HG03432 (cell line): ENCODE measurements at regions not wholly inside any gene's neighbourhood (a gene's known extent, or its start where the extent isn't known, plus 50 kb on each side); places are given as distances from the start of the nearest gene placed in this dataset.
"Not testable (repeated sequence)": the region's sequence is repeated elsewhere in the genome, so short reads cannot be mapped to it uniquely, and the experiment has no call there.

Experiments
- ATAC-seq: cut with Tn5 transposase; IDR thresholded peaks from one replicate; pipeline ENCODE4 v1.9.1; 2021; ENCODE audit warnings: mild to moderate bottlenecking, moderate library complexity; ENCODE audit not compliant: unreplicated experiment

- no peak for ATAC-seq
Observed at GRCh38 chr1:239125893-239126292, 260.5 kb upstream of the CHRM3 start.

DNA sequence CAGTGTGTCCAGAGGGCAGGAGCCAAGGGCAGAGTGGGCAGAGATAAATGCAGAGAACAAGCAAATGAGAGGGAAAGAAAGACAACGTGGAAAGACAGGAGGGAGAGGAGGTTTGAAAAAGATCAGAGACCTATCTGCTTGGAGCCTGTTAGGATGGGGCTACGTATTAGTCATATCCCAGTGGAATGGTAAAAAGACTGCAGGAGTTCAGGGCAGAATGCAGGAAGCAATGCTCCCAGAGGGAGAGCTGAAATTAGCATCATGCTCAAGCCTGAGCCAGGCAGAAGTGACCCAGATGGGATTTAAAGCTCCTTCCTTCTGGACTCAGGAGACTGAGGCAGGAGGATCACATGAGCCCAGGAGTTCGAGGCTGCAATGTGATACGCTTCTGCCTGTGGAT, 261.3 kb upstream of the CHRM3 start:
- ATAC-seq = no peak

- no peak for ATAC-seq
Observed at GRCh38 chr1:239123260-239123659, 263.1 kb upstream of the CHRM3 start.

GRCh38 chr1:239112101-239112935, 274.1 kb upstream of the CHRM3 start:
- no peak for ATAC-seq

- ATAC-seq = no peak
Observed at GRCh38 chr1:239107676-239108075, 278.7 kb upstream of the CHRM3 start.

DNA sequence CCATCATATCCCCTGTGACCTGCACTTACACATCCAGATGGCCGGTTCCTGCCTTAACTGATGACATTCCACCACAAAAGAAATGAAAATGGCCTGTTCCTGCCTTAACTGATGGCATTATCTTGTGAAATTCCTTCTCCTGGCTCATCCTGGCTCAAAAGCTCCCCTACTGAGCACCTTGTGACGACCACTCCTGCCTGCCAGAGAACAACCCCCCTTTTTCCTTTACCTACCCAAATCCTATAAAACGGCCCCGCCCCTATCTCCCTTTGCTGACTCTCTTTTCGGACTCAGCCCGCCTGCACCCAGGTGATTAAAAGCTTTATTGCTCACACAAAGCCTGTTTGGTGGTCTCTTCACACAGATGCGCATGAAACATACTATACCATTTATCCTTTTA, 279.7 kb upstream of the CHRM3 start:
- not testable (repeated sequence) for ATAC-seq

DNA sequence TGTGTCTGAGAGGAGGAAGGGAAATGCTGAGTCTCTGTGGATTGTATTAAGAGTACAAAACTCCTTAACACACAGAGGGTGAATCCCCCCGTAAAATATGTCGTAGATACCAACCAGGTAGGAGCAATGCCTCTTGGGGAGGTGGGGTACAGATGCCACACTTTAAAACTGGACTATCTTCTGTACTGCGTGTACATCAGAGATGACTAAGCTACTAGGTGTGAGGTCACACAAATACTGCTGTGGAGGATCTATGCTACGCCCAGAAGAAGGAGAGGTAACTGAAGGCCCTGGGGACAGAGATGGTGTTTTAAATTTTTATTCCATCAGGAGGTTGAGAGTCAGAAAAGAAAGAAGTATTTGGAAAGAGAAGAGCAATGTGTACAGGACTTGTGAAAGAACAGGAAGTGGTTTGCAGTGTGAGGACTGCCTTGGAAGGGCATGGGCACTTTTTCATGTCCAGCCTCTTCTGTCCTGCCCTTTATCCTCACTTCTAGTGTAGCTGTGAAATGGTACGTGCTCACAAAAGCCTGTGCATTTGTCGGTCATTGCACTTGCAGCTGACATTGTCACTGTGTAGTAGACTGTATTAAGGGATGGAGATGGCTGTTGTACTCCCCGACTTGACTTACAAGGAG, 287.8 kb upstream of the CHRM3 start:
- ATAC-seq = no peak

- ATAC-seq = no peak
Observed at GRCh38 chr1:239091537-239091936, 294.8 kb upstream of the CHRM3 start.

DNA sequence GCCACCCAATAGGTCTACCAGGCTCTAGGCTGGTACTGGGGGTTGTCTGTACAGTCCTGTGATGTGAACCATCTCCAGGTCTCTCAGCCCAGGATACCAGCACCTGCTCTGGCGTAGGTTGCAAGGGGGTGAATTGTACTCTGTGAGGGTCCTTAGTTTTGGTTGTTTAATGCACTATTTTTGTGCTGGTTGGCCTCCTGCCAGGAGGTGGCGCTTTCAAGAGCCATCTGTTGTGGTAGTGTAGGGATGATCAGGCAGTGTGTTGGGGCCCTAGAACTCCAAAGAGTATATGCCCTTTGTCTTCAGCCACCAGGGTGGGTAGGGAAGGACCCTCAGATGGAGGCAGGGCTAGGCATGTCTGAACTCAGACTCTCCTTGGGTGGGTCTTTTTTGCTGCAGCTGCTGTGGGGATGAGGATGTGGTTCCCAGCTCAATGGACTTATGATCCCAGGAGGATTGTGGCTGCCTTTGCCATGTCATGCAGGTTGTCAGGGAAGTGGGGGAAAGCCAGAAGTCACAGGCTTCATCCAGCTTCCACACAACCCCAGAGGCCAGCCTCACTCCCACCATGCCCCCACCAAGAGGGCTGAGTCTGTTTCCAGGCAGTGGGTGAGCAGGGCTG, 301.8 kb upstream of the CHRM3 start:
- no peak for ATAC-seq

- not testable (repeated sequence) for ATAC-seq
Observed at GRCh38 chr1:239081947-239082346, 304.4 kb upstream of the CHRM3 start.

- no peak for ATAC-seq
Observed at GRCh38 chr1:239067480-239067879, 318.9 kb upstream of the CHRM3 start.

DNA sequence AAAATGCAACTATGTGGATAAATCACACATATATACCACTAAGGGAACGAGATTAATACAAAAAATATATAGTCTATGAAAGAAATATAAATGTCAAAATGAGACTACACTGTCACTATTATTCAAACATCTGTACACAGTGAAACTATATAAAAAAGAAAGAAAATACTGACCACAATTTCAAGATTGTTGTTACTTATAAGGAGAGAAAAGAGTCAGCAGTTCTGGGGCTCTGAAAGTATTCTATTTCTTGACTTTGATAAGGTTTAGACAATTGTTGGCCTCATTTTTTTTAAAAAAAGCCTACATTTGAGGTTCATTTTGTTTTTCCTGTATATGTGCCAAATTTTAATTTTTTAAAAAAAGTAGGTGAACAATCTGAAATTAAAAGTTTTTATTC, 319.3 kb upstream of the CHRM3 start:
- no peak for ATAC-seq

- ATAC-seq = no peak
Observed at GRCh38 chr1:239061770-239062169, 324.6 kb upstream of the CHRM3 start.

DNA sequence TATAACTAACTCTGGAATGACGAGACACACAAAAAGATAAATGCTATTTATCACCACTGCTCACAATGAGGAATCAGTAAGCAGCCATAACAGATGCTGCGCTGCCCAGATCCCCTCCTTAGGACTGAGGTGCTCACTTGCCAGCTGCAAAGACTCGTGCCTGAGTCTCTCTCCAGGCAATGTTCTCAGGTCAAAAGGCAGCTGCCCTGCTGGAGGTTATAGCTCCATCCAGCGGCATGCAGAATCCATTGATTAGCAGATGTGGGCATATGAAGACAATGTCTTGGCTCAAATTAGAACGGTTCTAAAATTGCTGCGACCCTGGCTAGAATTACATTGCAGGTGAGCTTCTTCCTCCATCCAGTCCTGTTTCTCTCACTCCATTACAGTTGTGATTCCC, 328.2 kb upstream of the CHRM3 start:
- ATAC-seq = no peak

DNA sequence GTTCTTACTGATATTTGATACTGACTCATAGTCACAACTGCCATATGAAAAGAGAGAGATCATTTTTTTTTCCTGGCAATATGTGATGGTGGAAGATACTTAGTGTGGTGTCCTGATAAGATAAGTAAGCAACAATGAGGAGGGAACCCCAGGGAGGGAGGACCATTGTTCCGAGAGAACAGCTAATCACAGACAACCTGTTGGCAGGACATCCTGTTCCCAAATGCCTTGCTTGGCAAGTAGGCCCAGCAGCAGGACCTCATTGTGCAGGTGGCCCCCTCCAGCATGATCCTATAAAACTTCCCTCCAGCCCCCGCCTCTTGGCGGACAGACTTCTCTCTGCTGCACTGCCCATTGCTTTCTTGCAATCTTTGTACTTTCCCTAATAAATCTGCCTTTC, 329.4 kb upstream of the CHRM3 start:
- ATAC-seq = no peak

GRCh38 chr1:239053279-239053678, 333.1 kb upstream of the CHRM3 start:
- no peak for ATAC-seq

DNA sequence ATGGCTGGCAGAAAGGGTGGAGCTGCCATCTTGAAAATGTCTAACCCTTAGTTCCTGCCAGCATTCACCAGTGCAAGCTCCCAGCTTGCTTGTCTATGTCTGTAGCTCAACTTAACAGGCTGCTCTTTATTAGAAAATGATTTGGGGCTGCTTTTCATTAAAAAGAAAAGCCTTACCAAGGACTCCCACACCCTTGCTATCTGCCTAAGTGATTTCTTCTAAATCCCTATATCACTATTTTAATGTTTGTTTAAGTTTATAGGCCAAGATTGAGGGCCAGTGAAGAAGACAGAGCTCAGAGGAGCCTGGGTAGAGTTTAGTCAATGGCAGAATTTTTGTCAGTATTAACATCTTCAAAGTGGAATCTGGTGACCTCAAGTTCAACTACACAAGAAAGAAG, 336.8 kb upstream of the CHRM3 start:
- ATAC-seq = no peak

DNA sequence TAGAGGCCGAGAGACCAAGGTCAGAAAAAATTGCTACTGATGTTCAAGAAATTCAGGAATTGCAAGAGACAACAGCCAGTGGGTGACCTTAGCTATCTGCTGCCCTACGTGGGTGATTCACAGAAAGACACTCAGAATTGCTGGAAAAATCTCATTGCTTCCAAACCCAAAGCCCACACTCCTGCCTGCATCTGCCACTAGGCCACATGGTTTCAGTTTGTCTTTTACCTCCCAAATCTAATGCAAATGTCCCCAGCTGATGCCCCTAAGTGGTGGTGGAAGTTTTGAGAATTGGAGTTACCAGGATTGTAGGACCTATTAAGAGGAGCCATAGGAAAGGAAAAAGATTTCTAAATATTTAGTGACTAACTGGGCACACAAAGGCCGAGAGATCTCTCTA, 341.5 kb upstream of the CHRM3 start:
- no peak for ATAC-seq

- no peak for ATAC-seq
Observed at GRCh38 chr1:239040523-239040922, 345.8 kb upstream of the CHRM3 start.

DNA sequence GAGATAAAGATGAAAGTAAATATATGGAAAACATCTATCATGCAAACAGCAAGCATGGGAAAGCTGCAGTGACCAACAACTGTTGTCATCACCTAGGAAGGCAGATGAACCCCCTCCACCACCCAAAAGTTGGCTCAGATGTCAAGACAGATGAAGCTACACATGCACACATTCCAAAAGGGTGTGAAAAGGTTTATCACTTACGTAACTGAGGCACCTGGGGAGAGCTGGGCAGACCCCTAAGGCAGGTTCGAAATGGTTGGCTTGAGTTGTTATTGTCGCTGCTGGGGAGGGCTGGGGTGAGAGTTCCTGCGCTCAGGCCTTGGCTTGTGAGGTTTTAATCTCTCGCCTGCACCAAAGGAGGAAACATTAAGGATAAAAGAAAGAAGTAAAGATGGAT, 355.1 kb upstream of the CHRM3 start:
- ATAC-seq = no peak

DNA sequence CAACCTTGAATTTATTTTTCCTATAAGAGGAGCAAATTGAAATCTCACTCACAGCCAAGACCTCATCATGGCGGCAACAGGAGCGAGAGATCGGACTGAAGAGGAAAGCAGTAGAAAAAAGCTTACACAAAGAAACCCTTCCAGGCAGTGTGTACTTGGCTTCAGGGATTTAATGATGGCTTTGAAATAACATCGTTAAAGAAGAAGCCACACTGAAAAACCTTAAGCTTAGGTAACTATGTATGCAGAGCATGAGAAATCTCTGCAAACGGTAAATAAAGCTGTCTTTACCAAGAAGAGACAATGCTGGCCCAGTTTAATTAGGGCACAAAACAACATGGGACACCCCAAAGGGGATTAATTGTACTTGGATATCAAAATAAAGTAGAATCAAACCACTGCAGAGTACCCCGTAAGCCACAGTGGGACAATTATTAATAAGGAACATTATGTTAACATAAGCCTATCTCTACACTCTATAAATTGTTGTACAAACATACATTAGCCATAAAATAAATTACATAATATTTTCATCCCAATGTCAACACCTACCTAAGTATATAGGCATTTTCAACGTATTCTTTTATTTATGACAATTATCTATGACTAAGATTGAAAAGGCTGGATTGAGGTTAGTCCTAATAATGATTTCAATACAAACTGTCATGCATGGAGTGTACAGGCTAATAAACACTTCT, 360.2 kb upstream of the CHRM3 start:
- no peak for ATAC-seq

DNA sequence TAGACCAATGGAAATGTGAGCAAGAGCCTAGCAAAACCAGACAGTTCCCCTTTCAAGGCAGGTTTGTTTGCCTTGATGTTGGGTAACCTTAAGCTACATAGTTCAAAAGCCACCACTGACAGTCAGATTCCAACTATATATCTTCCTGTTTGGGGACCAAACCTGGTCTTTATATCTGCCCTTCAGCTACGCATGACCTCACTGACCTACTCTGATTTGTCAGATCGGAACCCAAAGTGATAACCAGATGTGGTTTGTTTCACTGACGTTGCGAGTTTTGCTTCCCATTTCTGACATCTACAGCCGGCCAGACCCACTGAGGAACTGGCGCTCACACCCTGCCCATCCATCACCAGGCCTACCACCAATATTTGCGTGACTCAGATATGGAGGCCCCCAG, 361.1 kb upstream of the CHRM3 start:
- ATAC-seq = peak; percentile 60
